ENCODE measurements at regions not wholly inside any gene's neighbourhood (a gene's known extent, or its start where the extent isn't known, plus 50 kb on each side); places are given as distances from the start of the nearest gene placed in this dataset.

DNA sequence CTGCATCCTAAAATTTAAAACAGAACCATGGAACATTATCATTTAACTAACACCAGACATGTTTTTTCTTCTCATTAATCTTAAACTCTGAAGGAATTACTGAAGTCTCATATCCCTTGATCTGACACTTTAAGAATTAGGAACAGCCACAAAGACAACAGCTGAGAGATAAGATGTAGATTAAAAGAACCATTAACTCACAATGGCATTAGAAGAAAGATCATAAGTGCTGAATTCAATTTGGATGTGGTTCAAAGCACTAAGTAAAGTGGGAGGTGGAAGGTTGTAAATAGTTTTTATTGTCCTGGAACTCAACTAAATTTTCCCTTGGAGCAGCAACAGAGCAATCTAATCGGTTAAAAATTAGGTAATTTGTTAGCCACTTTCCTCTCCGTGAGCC is 199.0 kb upstream of the ATP2B1 start:
- TF ChIP-seq, protein P1, sequence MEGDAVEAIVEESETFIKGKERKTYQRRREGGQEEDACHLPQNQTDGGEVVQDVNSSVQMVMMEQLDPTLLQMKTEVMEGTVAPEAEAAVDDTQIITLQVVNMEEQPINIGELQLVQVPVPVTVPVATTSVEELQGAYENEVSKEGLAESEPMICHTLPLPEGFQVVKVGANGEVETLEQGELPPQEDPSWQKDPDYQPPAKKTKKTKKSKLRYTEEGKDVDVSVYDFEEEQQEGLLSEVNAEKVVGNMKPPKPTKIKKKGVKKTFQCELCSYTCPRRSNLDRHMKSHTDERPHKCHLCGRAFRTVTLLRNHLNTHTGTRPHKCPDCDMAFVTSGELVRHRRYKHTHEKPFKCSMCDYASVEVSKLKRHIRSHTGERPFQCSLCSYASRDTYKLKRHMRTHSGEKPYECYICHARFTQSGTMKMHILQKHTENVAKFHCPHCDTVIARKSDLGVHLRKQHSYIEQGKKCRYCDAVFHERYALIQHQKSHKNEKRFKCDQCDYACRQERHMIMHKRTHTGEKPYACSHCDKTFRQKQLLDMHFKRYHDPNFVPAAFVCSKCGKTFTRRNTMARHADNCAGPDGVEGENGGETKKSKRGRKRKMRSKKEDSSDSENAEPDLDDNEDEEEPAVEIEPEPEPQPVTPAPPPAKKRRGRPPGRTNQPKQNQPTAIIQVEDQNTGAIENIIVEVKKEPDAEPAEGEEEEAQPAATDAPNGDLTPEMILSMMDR (IDR thresholded peaks at IDR 0.05; ENCODE audit: insufficient read depth, low read depth, low read length): no peak
- CTCF ChIA-PET: no interaction called here
- POLR2A ChIA-PET: no interaction called here
- H3K27me3 ChIP-seq (ENCODE audit: control insufficient read depth, insufficient read depth, low read length): no peaks in the 10 kb centered on the region
- H3K4me3 ChIP-seq (ENCODE audit: low read depth, low read length): no peak overlapping the region
- no peak for DNase-seq (ENCODE audit: low read depth)
- no peaks in the 10 kb centered on the region for H3K36me3 ChIP-seq (ENCODE audit: control insufficient read depth, insufficient read depth, low read length)

DNA sequence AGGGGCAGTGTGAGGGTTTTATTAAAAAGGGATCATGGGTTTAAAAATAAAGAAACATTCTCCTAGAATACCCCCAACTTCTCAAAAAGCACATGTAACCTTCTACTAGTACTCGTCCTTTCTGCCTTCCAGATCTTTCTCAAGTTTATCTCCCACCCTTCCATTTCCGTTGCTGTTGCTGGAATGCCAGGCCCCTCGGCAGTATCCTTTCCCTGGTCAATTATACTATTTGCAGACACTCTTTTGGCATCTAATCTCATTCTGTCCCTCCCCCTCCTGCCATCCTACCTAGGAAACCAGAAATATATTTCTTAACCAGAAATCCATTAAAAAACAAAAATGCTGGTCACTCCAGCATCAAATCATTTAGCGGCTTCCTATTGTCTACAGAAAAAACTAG is 198.2 kb upstream of the ATP2B1 start:
- Histone ChIP-seq H3K27me3 (ENCODE audit: control insufficient read depth, insufficient read depth, low read length) (no peaks in the 10 kb centered on the region), H3K36me3 (ENCODE audit: control insufficient read depth, insufficient read depth, low read length) (no peaks in the 10 kb centered on the region), H3K4me3 (ENCODE audit: low read depth, low read length) (no peak overlapping the region)
- DNase-seq (ENCODE audit: low read depth): no peak
- TF ChIP-seq, protein P1 (IDR thresholded peaks at IDR 0.05; ENCODE audit: insufficient read depth, low read depth, low read length): no peak
- POLR2A ChIA-PET: no interaction called here
- CTCF ChIA-PET: interaction anchor here (1.0 kb wide), 1 partner anchor 9 kb away, joined by 3 read pairs; no protein-coding TSS in a partner anchor

- H3K36me3 ChIP-seq (ENCODE audit: control insufficient read depth, insufficient read depth, low read length): no peaks in the 10 kb centered on the region
- DNase-seq (ENCODE audit: low read depth): no peak
- ChIA-PET CTCF (interaction anchor here (1.0 kb wide), 1 partner anchor 10 kb away, joined by 3 read pairs; no protein-coding TSS in a partner anchor), POLR2A (no interaction called here)
- no peak overlapping the region for H3K4me3 ChIP-seq (ENCODE audit: low read depth, low read length)
- TF ChIP-seq, protein P1 (IDR thresholded peaks at IDR 0.05; ENCODE audit: insufficient read depth, low read depth, low read length): no peak
- H3K27me3 ChIP-seq (ENCODE audit: control insufficient read depth, insufficient read depth, low read length): no peaks in the 10 kb centered on the region
Measured at GRCh38 chr12:89906178-89906577, 197.5 kb upstream of the ATP2B1 start.

DNA sequence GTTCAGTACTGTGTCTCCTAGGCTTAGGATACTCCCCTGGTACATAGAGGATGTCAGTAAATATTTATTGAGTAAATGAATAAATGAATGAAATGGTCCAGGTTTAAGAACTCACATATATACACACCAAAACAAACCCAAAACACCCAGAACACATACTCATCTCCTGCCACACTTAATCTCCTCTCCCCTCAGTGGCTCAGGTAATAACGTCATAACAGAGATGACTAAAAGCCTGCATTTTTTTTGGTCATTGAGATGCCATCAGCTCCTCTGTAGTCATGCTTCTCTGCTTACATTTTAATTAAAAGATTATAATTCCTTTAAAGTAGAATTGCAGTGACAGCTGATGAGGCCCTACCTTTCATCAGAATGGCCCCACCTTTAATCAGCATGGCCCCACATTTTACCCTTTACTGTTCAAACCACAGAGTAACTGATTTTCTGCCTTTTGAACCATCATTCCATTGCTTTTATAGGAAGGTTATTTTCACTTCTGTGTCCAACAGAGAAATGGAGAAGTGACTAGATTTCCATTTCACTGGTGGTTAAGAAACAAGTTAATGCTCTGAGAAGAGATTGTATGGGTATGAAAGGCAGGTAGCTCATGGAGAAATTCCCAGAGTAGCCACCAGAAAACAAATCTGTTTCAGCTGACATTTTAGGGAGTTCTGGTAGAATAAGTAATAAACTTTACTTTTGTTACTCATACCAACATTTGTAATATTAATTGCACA is 193.4 kb upstream of the ATP2B1 start:
- no peaks in the 10 kb centered on the region for H3K27me3 ChIP-seq (ENCODE audit: control insufficient read depth, insufficient read depth, low read length)
- no peak overlapping the region for H3K4me3 ChIP-seq (ENCODE audit: low read depth, low read length)
- TF ChIP-seq, protein P1 (IDR thresholded peaks at IDR 0.05; ENCODE audit: insufficient read depth, low read depth, low read length): no peak
- ChIA-PET CTCF (no interaction called here), POLR2A (no interaction called here)
- no peak for DNase-seq (ENCODE audit: low read depth)
- H3K36me3 ChIP-seq (ENCODE audit: control insufficient read depth, insufficient read depth, low read length): no peaks in the 10 kb centered on the region

GRCh38 chr12:89901319-89901718 is 192.7 kb upstream of the ATP2B1 start:
- no peak for DNase-seq (ENCODE audit: low read depth)
- TF ChIP-seq, protein P1 (IDR thresholded peaks at IDR 0.05; ENCODE audit: insufficient read depth, low read depth, low read length): no peak
- ChIA-PET POLR2A (no interaction called here), CTCF (no interaction called here)
- Histone ChIP-seq H3K27me3 (ENCODE audit: control insufficient read depth, insufficient read depth, low read length) (no peaks in the 10 kb centered on the region), H3K4me3 (ENCODE audit: low read depth, low read length) (no peak overlapping the region), H3K36me3 (ENCODE audit: control insufficient read depth, insufficient read depth, low read length) (no peaks in the 10 kb centered on the region)

Measured in BJ (cell line).